HEK293 (cell line): ENCODE measurements at regions not wholly inside any gene's neighbourhood (a gene's known extent, or its start where the extent isn't known, plus 50 kb on each side); places are given as distances from the start of the nearest gene placed in this dataset.

Experiments used
- CTCF ChIA-PET: fragments of 350-600 bp; formaldehyde crosslinking; extraction: SDS; loops from one replicate; lab custom pipeline; 2021; ENCODE audit warnings: antibody characterized with exemption; lab: Yijun Ruan, JAX
- POLR2A ChIA-PET: fragments of 300-600 bp; formaldehyde crosslinking; extraction: SDS; loops from one replicate; lab custom pipeline; 2020; ENCODE audit warnings: antibody characterized with exemption, inconsistent platforms; lab: Yijun Ruan, JAX
- H3K27ac ChIP-seq: fragments of 200-500 bp; sonication (Bioruptor generic); 2 replicates; pipeline ENCODE4 v1.5.1; 2014; ENCODE audit warnings: low read depth, low read length, control low read depth, inconsistent platforms; ENCODE audit errors: extremely low read depth
- H3K36me3 ChIP-seq, 2 experiments: fragments of 200-500 bp in 1 of 2; sonication (Bioruptor generic) in 1 of 2; 1 replicate in 1 of 2; 2 replicates in 1 of 2; pipeline ENCODE4 v1.5.1; 2014 to 2017; ENCODE audit warnings: inconsistent platforms in 2 of 2, low read length in 2 of 2; ENCODE audit not compliant: control insufficient read depth in 2 of 2, insufficient read depth in 1 of 2
- H3K4me1 ChIP-seq: fragments of 200-500 bp; sonication (Bioruptor generic); 2 replicates; pipeline ENCODE4 v1.5.1; 2014; ENCODE audit warnings: mild to moderate bottlenecking, low read length, inconsistent platforms; ENCODE audit not compliant: control insufficient read depth, insufficient read depth
- H3K4me3 ChIP-seq: 2 replicates; pipeline ENCODE4 v1.5.1; 2011; ENCODE audit warnings: low read depth, mild to moderate bottlenecking, control low read depth, low read length, moderate library complexity
- H3K9me3 ChIP-seq: fragments of 200-500 bp; sonication (Bioruptor generic); 2 replicates; pipeline ENCODE4 v1.5.1; 2014; ENCODE audit warnings: low read depth, low read length, inconsistent platforms; ENCODE audit not compliant: control insufficient read depth, insufficient read depth
- HOXA7 ChIP-seq: sonication (generic); formaldehyde crosslinking; IDR thresholded peaks from 2 replicates; pipeline ENCODE4 v1.8.1; 2022; ENCODE audit warnings: missing genetic modification reagents, borderline replicate concordance
- HOXC10 ChIP-seq: sonication (generic); formaldehyde crosslinking; IDR thresholded peaks from 2 replicates; pipeline ENCODE4 v1.8.1; 2023; ENCODE audit warnings: mild to moderate bottlenecking, missing genetic modification reagents
- MYNN ChIP-seq: fragments of 450-650 bp; formaldehyde crosslinking; IDR thresholded peaks from 2 replicates; pipeline ENCODE4 v1.5.1; 2016; ENCODE audit warnings: missing biosample characterization, missing genetic modification characterization, borderline replicate concordance
- OVOL3 ChIP-seq: fragments of 450-650 bp; formaldehyde crosslinking; IDR thresholded peaks from 2 replicates; pipeline ENCODE4 v1.5.1; 2016; ENCODE audit warnings: missing biosample characterization, missing genetic modification characterization
- TCF7L2 ChIP-seq: IDR thresholded peaks from 2 replicates; pipeline ENCODE4 v1.6.1; 2011; ENCODE audit warnings: low read depth, mild to moderate bottlenecking, inconsistent platforms, low read length, moderate library complexity, borderline replicate concordance
- ZBTB21 ChIP-seq: fragments of 450-650 bp; formaldehyde crosslinking; IDR thresholded peaks from 2 replicates; pipeline ENCODE4 v1.5.1; 2017; ENCODE audit warnings: missing biosample characterization, missing genetic modification characterization
- ZFP69B ChIP-seq: fragments of 450-650 bp; formaldehyde crosslinking; IDR thresholded peaks from 2 replicates; pipeline ENCODE4 v1.5.1; 2016; ENCODE audit warnings: missing biosample characterization, missing genetic modification characterization
- ZNF132 ChIP-seq: fragments of 450-650 bp; formaldehyde crosslinking; IDR thresholded peaks from 2 replicates; pipeline ENCODE4 v1.5.1; 2017; ENCODE audit warnings: missing biosample characterization, missing genetic modification characterization, borderline replicate concordance
- ZNF146 ChIP-seq: fragments of 450-650 bp; formaldehyde crosslinking; IDR thresholded peaks from 2 replicates; pipeline ENCODE4 v1.5.1; 2016; ENCODE audit warnings: missing biosample characterization, missing genetic modification characterization
- ZNF335 ChIP-seq: fragments of 450-650 bp; formaldehyde crosslinking; conservative IDR thresholded peaks from 2 replicates; pipeline ENCODE4 v1.5.1; 2016; ENCODE audit warnings: missing biosample characterization, missing genetic modification characterization
- ZNF473 ChIP-seq: fragments of 450-650 bp; formaldehyde crosslinking; IDR thresholded peaks from 2 replicates; pipeline ENCODE4 v1.5.1; 2017; ENCODE audit warnings: missing biosample characterization, missing genetic modification characterization
- ZNF530 ChIP-seq: fragments of 450-650 bp; formaldehyde crosslinking; IDR thresholded peaks from 2 replicates; pipeline ENCODE4 v1.5.1; 2016; ENCODE audit warnings: low read depth, missing biosample characterization, missing genetic modification characterization
- ZNF610 ChIP-seq: fragments of 450-650 bp; formaldehyde crosslinking; IDR thresholded peaks from 2 replicates; pipeline ENCODE4 v1.5.1; 2016; ENCODE audit warnings: missing biosample characterization, missing genetic modification characterization, borderline replicate concordance
- ZNF629 ChIP-seq: fragments of 450-650 bp; formaldehyde crosslinking; IDR thresholded peaks from 2 replicates; pipeline ENCODE4 v1.5.1; 2017; ENCODE audit warnings: missing biosample characterization, missing genetic modification characterization
- ZNF670 ChIP-seq: fragments of 450-650 bp; formaldehyde crosslinking; IDR thresholded peaks from 2 replicates; pipeline ENCODE4 v1.5.1; 2016; ENCODE audit warnings: missing biosample characterization, missing genetic modification characterization, low read depth
- ZNF747 ChIP-seq: fragments of 450-650 bp; formaldehyde crosslinking; IDR thresholded peaks from 2 replicates; pipeline ENCODE4 v1.5.1; 2016; ENCODE audit warnings: missing biosample characterization, missing genetic modification characterization
- ZNF785 ChIP-seq: fragments of 450-650 bp; formaldehyde crosslinking; IDR thresholded peaks from 2 replicates; pipeline ENCODE4 v1.5.1; 2016; ENCODE audit warnings: missing biosample characterization, missing genetic modification characterization
- ZNF837 ChIP-seq: fragments of 450-650 bp; formaldehyde crosslinking; IDR thresholded peaks from 2 replicates; pipeline ENCODE4 v1.5.1; 2016; ENCODE audit warnings: missing biosample characterization, missing genetic modification characterization
- TF ChIP-seq, protein P1 (sequence below): fragments of 450-650 bp; formaldehyde crosslinking; IDR thresholded peaks from 2 replicates; pipeline ENCODE4 v1.5.1; 2016; ENCODE audit warnings: missing biosample characterization, missing genetic modification characterization
- TF ChIP-seq, protein P2 (sequence below): fragments of 450-650 bp; formaldehyde crosslinking; conservative IDR thresholded peaks from 2 replicates; pipeline ENCODE4 v1.5.1; 2016; ENCODE audit warnings: low read depth, missing biosample characterization, missing genetic modification characterization
- TF ChIP-seq, protein P3 (sequence below): fragments of 450-650 bp; formaldehyde crosslinking; IDR thresholded peaks from 2 replicates; pipeline ENCODE4 v1.5.1; 2016; ENCODE audit warnings: missing biosample characterization, missing genetic modification characterization
- TF ChIP-seq, protein P4 (sequence below): fragments of 450-650 bp; formaldehyde crosslinking; IDR thresholded peaks from 2 replicates; pipeline ENCODE4 v1.5.1; 2016; ENCODE audit warnings: missing biosample characterization, missing genetic modification characterization
- TF ChIP-seq, protein P5 (sequence below): fragments of 450-650 bp; formaldehyde crosslinking; IDR thresholded peaks from 2 replicates; pipeline ENCODE4 v1.5.1; 2016; ENCODE audit warnings: missing biosample characterization, missing genetic modification characterization, borderline replicate concordance

DNA sequence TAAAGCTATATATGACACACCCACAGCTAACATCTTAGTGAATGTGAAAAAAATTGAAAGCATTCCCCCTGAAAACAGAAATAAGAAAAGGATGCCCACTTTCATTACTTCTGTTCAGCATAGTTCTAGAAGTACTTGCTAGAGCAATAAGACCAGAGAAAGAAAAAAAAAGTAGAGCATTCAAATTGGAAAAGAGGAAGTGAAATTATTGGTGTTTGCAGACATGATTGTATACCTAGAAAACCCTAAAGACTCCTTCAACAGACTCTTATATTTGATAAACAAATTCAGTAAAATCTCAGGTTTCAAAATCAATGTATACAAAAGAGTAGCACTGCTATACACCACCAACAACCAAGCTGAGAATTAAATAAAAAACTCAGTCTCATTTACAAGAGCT is 1461.0 kb downstream of the AMY1C start (continued):
- TF ChIP-seq, protein P1, sequence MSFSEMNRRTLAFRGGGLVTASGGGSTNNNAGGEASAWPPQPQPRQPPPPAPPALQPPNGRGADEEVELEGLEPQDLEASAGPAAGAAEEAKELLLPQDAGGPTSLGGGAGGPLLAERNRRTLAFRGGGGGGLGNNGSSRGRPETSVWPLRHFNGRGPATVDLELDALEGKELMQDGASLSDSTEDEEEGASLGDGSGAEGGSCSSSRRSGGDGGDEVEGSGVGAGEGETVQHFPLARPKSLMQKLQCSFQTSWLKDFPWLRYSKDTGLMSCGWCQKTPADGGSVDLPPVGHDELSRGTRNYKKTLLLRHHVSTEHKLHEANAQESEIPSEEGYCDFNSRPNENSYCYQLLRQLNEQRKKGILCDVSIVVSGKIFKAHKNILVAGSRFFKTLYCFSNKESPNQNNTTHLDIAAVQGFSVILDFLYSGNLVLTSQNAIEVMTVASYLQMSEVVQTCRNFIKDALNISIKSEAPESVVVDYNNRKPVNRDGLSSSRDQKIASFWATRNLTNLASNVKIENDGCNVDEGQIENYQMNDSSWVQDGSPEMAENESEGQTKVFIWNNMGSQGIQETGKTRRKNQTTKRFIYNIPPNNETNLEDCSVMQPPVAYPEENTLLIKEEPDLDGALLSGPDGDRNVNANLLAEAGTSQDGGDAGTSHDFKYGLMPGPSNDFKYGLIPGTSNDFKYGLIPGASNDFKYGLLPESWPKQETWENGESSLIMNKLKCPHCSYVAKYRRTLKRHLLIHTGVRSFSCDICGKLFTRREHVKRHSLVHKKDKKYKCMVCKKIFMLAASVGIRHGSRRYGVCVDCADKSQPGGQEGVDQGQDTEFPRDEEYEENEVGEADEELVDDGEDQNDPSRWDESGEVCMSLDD (tag by site-specific recombination) = no peak
- TF ChIP-seq TCF7L2 (no peak), ZNF132 (tag by site-specific recombination) (no peak)
- TF ChIP-seq, protein P2, sequence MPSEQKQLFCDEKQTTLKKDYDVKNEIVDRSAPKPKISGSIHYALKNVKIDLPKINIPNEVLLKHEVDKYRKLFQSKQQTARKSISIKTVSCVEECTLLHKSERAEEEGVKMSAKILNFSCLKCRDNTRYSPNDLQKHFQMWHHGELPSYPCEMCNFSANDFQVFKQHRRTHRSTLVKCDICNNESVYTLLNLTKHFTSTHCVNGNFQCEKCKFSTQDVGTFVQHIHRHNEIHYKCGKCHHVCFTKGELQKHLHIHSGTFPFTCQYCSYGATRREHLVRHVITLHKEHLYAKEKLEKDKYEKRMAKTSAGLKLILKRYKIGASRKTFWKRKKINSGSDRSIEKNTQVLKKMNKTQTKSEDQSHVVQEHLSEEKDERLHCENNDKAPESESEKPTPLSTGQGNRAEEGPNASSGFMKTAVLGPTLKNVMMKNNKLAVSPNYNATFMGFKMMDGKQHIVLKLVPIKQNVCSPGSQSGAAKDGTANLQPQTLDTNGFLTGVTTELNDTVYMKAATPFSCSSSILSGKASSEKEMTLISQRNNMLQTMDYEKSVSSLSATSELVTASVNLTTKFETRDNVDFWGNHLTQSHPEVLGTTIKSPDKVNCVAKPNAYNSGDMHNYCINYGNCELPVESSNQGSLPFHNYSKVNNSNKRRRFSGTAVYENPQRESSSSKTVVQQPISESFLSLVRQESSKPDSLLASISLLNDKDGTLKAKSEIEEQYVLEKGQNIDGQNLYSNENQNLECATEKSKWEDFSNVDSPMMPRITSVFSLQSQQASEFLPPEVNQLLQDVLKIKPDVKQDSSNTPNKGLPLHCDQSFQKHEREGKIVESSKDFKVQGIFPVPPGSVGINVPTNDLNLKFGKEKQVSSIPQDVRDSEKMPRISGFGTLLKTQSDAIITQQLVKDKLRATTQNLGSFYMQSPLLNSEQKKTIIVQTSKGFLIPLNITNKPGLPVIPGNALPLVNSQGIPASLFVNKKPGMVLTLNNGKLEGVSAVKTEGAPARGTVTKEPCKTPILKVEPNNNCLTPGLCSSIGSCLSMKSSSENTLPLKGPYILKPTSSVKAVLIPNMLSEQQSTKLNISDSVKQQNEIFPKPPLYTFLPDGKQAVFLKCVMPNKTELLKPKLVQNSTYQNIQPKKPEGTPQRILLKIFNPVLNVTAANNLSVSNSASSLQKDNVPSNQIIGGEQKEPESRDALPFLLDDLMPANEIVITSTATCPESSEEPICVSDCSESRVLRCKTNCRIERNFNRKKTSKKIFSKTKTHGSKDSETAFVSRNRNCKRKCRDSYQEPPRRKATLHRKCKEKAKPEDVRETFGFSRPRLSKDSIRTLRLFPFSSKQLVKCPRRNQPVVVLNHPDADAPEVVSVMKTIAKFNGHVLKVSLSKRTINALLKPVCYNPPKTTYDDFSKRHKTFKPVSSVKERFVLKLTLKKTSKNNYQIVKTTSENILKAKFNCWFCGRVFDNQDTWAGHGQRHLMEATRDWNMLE (tag by site-specific recombination) = no peak

DNA sequence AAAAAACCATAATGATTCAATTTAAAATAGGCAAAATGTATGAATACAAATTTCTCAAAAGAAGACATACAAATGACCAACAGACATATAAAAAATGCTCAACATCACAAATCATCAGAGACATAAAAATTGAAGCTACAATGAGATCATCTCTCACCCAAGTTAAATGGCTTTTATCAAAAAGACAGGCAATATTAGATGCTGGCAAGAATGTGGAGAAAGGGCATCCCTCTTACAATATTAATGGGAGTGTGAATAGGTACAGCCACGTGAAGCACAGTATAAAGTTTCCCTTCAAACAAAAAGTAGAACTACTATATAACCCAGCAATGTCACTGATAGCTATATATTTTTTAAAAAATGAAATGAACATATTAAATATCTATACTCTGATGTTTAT is 1481.7 kb downstream of the AMY1C start:
- TF ChIP-seq ZNF335 (tag by site-specific recombination) = no peak
- TF ChIP-seq ZNF747 (tag by site-specific recombination) = no peak
- TF ChIP-seq HOXC10 = no peak
- no peak for TF ChIP-seq ZBTB21 (tag by site-specific recombination)
- no peak for TF ChIP-seq ZNF146 (tag by site-specific recombination)
- TF ChIP-seq, protein P3, sequence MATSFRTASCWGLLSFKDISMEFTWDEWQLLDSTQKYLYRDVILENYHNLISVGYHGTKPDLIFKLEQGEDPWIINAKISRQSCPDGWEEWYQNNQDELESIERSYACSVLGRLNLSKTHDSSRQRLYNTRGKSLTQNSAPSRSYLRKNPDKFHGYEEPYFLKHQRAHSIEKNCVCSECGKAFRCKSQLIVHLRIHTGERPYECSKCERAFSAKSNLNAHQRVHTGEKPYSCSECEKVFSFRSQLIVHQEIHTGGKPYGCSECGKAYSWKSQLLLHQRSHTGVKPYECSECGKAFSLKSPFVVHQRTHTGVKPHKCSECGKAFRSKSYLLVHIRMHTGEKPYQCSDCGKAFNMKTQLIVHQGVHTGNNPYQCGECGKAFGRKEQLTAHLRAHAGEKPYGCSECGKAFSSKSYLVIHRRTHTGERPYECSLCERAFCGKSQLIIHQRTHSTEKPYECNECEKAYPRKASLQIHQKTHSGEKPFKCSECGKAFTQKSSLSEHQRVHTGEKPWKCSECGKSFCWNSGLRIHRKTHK (tag by site-specific recombination) = no peak
- TF ChIP-seq, protein P4, sequence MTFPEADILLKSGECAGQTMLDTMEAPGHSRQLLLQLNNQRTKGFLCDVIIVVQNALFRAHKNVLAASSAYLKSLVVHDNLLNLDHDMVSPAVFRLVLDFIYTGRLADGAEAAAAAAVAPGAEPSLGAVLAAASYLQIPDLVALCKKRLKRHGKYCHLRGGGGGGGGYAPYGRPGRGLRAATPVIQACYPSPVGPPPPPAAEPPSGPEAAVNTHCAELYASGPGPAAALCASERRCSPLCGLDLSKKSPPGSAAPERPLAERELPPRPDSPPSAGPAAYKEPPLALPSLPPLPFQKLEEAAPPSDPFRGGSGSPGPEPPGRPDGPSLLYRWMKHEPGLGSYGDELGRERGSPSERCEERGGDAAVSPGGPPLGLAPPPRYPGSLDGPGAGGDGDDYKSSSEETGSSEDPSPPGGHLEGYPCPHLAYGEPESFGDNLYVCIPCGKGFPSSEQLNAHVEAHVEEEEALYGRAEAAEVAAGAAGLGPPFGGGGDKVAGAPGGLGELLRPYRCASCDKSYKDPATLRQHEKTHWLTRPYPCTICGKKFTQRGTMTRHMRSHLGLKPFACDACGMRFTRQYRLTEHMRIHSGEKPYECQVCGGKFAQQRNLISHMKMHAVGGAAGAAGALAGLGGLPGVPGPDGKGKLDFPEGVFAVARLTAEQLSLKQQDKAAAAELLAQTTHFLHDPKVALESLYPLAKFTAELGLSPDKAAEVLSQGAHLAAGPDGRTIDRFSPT (tag by site-specific recombination) = no peak
- no peak for TF ChIP-seq ZNF629
- no peak for TF ChIP-seq OVOL3 (tag by site-specific recombination)
- TF ChIP-seq ZNF610 (tag by site-specific recombination) = no peak
- TF ChIP-seq, protein P5, sequence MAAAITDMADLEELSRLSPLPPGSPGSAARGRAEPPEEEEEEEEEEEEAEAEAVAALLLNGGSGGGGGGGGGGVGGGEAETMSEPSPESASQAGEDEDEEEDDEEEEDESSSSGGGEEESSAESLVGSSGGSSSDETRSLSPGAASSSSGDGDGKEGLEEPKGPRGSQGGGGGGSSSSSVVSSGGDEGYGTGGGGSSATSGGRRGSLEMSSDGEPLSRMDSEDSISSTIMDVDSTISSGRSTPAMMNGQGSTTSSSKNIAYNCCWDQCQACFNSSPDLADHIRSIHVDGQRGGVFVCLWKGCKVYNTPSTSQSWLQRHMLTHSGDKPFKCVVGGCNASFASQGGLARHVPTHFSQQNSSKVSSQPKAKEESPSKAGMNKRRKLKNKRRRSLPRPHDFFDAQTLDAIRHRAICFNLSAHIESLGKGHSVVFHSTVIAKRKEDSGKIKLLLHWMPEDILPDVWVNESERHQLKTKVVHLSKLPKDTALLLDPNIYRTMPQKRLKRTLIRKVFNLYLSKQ = no peak
- TF ChIP-seq ZNF837 (tag by site-specific recombination) = no peak
- no peak for TF ChIP-seq ZNF670 (tag by site-specific recombination)
- no peak for TF ChIP-seq MYNN
- no peak for TF ChIP-seq ZFP69B (tag by site-specific recombination)
- TF ChIP-seq ZNF473 = no peak
- TF ChIP-seq HOXA7 = no peak
- TF ChIP-seq ZNF530 = no peak
- TF ChIP-seq ZNF785 (tag by site-specific recombination) = no peak
- TF ChIP-seq, all 188 proteins: peak for 0
- no peak overlapping the region for H3K27ac ChIP-seq
- CTCF ChIA-PET = no interaction called here
- no peaks in the 10 kb centered on the region for H3K4me1 ChIP-seq
- POLR2A ChIA-PET = no interaction called here
- H3K4me3 ChIP-seq = no peak overlapping the region
- H3K36me3 ChIP-seq = no peaks in the 10 kb centered on the region
- no peaks in the 10 kb centered on the region for H3K9me3 ChIP-seq
